Kidney (tissue), 13 donors: ENCODE measurements at regions not wholly inside any gene's neighbourhood (a gene's known extent, or its start where the extent isn't known, plus 50 kb on each side); places are given as distances from the start of the nearest gene placed in this dataset.

ENCODE experiments used
- DNase-seq, 5 donors: peaks; one replicate each; pipeline ENCODE4 v3.0.0-alpha.2; 2013 to 2020
- FAIRE-seq: peaks from 2 replicates; lab custom pipeline; 2012; peaks lifted over from hg19 to GRCh38; lab: Jason Lieb, UNC
- H3K27ac ChIP-seq, 2 donors: one replicate each; pipeline ENCODE4 v1.7.0; 2013; ENCODE audit warnings: low read depth in 2 of 2, low read length in 2 of 2, inconsistent platforms in 1 of 2
- H3K27me3 ChIP-seq: one replicate; pipeline ENCODE4 v1.7.1; 2013; ENCODE audit warnings: low read length, inconsistent platforms; ENCODE audit not compliant: control insufficient read depth, insufficient read depth
- H3K36me3 ChIP-seq, 3 donors: one replicate each; pipeline versions ENCODE4 v1.7.0 to v1.7.1; 2013; ENCODE audit warnings: low read length in 3 of 3, control low read depth in 1 of 3, inconsistent platforms in 1 of 3; ENCODE audit not compliant: insufficient read depth in 3 of 3, control insufficient read depth in 2 of 3
- H3K4me1 ChIP-seq, 3 donors: one replicate each; pipeline versions ENCODE4 v1.7.0 to v1.7.1; 2013; ENCODE audit warnings: low read length in 3 of 3, inconsistent platforms in 1 of 3, low read depth in 1 of 3; ENCODE audit not compliant: control insufficient read depth in 2 of 3, insufficient read depth in 2 of 3
- H3K4me3 ChIP-seq, 3 donors: one replicate each; pipeline versions ENCODE4 v1.7.0 to v1.8.1; 2013; ENCODE audit warnings: low read length in 3 of 3, control low read depth in 1 of 3, inconsistent platforms in 1 of 3
- H3K9ac ChIP-seq, 3 donors: one replicate each; pipeline versions ENCODE4 v1.7.0 to v1.7.1; 2013; ENCODE audit warnings: low read length in 3 of 3, control low read depth in 1 of 3, inconsistent platforms in 1 of 3
- H3K9me3 ChIP-seq, 3 donors: one replicate each; pipeline versions ENCODE4 v1.7.0 to v1.7.1; 2013; ENCODE audit warnings: low read length in 3 of 3, control low read depth in 1 of 3, inconsistent platforms in 1 of 3; ENCODE audit not compliant: control insufficient read depth in 2 of 3, insufficient read depth in 1 of 3
- CTCF ChIP-seq: IDR thresholded peaks from 3 replicates; pipeline ENCODE4 v1.5.1; 2012; ENCODE audit warnings: mild to moderate bottlenecking, moderate library complexity, borderline replicate concordance; ENCODE audit not compliant: insufficient read depth; ENCODE audit errors: extremely low read depth
- intact Hi-C: fragments of 100-400 bp; cut with DNase I; formaldehyde crosslinking; loops from one replicate; pipeline ENCODE4 v1.11.1; 2022
- donor health status: control.
- donor health status: control.
- donor health status: control.
- donor health status: control.
- donor health status: control.
- donor health status: DM: yes; HTN: yes; CAD: no.
- donor health status: Normal renal cell carcinoma (clear cell type).

DNA sequence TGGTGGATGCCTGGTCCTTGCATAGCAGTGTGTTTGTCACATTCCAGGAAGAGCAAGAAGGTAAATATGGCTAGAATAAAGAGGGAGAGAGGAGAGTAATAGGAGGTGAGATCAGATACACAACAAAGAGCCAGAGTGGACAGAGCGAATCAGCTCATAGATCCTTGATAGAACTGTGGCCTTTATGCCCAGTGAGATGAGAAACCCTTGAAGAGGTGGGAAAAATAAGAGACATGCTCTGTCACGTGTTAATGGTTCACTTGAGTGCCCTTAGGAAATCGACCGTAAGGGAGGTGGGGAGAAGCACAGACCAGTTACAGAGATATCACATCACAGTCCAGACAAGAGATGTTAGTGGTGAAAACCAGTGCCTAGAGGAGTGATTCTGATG is 84.7 kb upstream of the RAB27B start:
- DNase-seq (peak in 2 of 5 donors; percentile 7 to 17), FAIRE-seq (no peak)
- no peaks in the 10 kb centered on the region for H3K9me3 ChIP-seq
- no peak overlapping the region for H3K4me3 ChIP-seq
- H3K36me3 ChIP-seq, result no peaks in the 10 kb centered on the region
- intact Hi-C loops, result no loop called here
- no peak for TF ChIP-seq CTCF
- no peaks in the 10 kb centered on the region for H3K4me1 ChIP-seq
- no peak overlapping the region for H3K27ac ChIP-seq
- H3K27me3 ChIP-seq, result no peaks in the 10 kb centered on the region
- no peak overlapping the region for H3K9ac ChIP-seq

DNA sequence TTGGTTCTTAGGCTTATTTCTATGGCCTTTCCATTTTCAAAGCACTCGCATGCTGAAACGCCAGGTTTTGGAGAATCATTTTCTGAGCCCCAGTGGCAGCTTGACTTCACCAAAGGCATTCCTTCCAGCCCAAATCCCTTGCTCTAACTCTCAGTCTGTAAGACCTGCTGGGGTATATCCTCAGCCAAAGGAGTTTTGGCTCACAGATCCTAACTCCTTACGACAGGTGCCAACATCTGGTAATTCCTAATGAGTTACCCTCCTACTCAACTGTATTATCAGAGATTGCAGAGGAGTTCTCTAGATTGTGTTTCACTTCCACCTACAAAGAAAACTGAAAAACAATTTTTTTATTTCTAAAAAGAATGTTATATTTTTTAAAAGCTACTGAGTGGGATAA is 79.0 kb upstream of the RAB27B start:
- intact Hi-C loops, result no loop called here
- H3K9ac ChIP-seq, result no peak overlapping the region
- H3K27me3 ChIP-seq, result no peaks in the 10 kb centered on the region
- H3K36me3 ChIP-seq, result no peaks in the 10 kb centered on the region
- no peak for DNase-seq
- no peaks in the 10 kb centered on the region for H3K4me1 ChIP-seq
- FAIRE-seq, result no peak
- H3K9me3 ChIP-seq, result no peaks in the 10 kb centered on the region
- TF ChIP-seq CTCF, result no peak
- no peak overlapping the region for H3K4me3 ChIP-seq
- no peak overlapping the region for H3K27ac ChIP-seq

DNA sequence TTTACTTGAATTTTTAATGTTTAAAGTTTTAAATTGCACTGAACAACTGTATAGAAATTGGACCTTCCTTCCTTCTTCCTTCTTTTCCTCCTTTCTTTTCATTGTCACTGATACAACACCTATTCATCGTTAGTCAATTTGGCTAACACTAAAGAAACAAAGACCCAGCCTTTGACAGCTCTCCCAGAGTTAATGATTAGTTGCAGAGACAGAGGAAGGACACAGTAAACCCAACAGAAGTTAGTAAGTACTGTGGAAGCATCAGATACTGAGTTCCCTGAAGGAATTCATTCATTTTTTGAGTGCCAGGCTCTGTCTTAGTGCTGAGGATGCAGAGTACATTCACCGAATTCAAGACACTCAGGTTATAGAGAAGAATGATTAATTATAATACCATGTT is 77.9 kb upstream of the RAB27B start:
- intact Hi-C loops, result no loop called here
- Histone ChIP-seq H3K4me3 (no peak overlapping the region), H3K27me3 (no peaks in the 10 kb centered on the region), H3K27ac (no peak overlapping the region), H3K4me1 (no peaks in the 10 kb centered on the region), H3K9me3 (no peaks in the 10 kb centered on the region), H3K9ac (no peak overlapping the region), H3K36me3 (no peaks in the 10 kb centered on the region)
- no peak for FAIRE-seq
- DNase-seq, result peak in 1 of 5 donors; percentile 19
- TF ChIP-seq CTCF, result no peak

- TF ChIP-seq CTCF, result no peak
- intact Hi-C loops, result no loop called here
- Histone ChIP-seq H3K9ac (no peak overlapping the region), H3K4me1 (no peaks in the 10 kb centered on the region), H3K27ac (no peak overlapping the region), H3K36me3 (no peaks in the 10 kb centered on the region), H3K9me3 (no peaks in the 10 kb centered on the region), H3K4me3 (no peak overlapping the region), H3K27me3 (no peaks in the 10 kb centered on the region)
- FAIRE-seq (no peak), DNase-seq (no peak)
These were observed 76.1 kb upstream of the RAB27B start for GRCh38 chr18:54752185-54752584.
